ENCODE measurements at regions not wholly inside any gene's neighbourhood (a gene's known extent, or its start where the extent isn't known, plus 50 kb on each side); places are given as distances from the start of the nearest gene placed in this dataset.

- TF ChIP-seq POLR2AphosphoS5 (IDR thresholded peaks at IDR 0.05) (no peak), POLR2A (IDR thresholded peaks at IDR 0.05) (no peak), EP300 (IDR thresholded peaks at IDR 0.05) (no peak), CTCF (IDR thresholded peaks at IDR 0.05) (no peak)
- WGBS, 5 donors, result 85 to 100% (median 89%) methylated on average over 1 of the region's 1 CpG
- H3K27ac ChIP-seq, result no peak overlapping the region
- H3K4me3 ChIP-seq, result no peak overlapping the region
- intact Hi-C loops (cut with DNase I; ENCODE audit: low total_unique reads), result no loop called here
- H3K36me3 ChIP-seq, result no peaks in the 10 kb centered on the region
- no peaks in the 10 kb centered on the region for H3K27me3 ChIP-seq
- H3K9me3 ChIP-seq, result no peaks in the 10 kb centered on the region
- no peaks in the 10 kb centered on the region for H3K4me1 ChIP-seq
- no peak for DNase-seq
Measured at GRCh38 chr6:19968201-19968600, 131.0 kb downstream of the ID4 start.

GRCh38 chr6:19972221-19972620 lies 135.1 kb downstream of the ID4 start:
- WGBS, 5 donors, result 50 to 82% (median 71%) methylated on average over 1 of the region's 1 CpG
- Histone ChIP-seq H3K27me3 (no peaks in the 10 kb centered on the region), H3K9me3 (no peaks in the 10 kb centered on the region), H3K4me1 (peaks cover 0 to 7% (median 0%) of the 10 kb centered on the region in 4 donors), H3K36me3 (no peaks in the 10 kb centered on the region), H3K27ac (no peak overlapping the region), H3K4me3 (no peak overlapping the region)
- TF ChIP-seq EP300 (IDR thresholded peaks at IDR 0.05) (no peak), POLR2AphosphoS5 (IDR thresholded peaks at IDR 0.05) (no peak), CTCF (IDR thresholded peaks at IDR 0.05) (no peak), POLR2A (IDR thresholded peaks at IDR 0.05) (no peak)
- DNase-seq, result no peak
- intact Hi-C loops (cut with DNase I; ENCODE audit: low total_unique reads), result no loop called here

- no peaks in the 10 kb centered on the region for H3K9me3 ChIP-seq
- no peak for TF ChIP-seq EP300 (IDR thresholded peaks at IDR 0.05)
- no peaks in the 10 kb centered on the region for H3K27me3 ChIP-seq
- H3K27ac ChIP-seq, result no peak overlapping the region
- DNase-seq, result peak in 1 of 2 donors; percentile 6
- H3K4me3 ChIP-seq, result no peak overlapping the region
- peaks cover 0 to 7% (median 0%) of the 10 kb centered on the region in 4 donors for H3K4me1 ChIP-seq
- 41 to 63% (median 54%) methylated on average over 12 of the region's 12 CpGs for WGBS, 5 donors
- no peaks in the 10 kb centered on the region for H3K36me3 ChIP-seq
- intact Hi-C loops (cut with DNase I; ENCODE audit: low total_unique reads), result no loop called here
Measured at GRCh38 chr6:19976411-19977129, 139.4 kb downstream of the ID4 start.

GRCh38 chr6:19979059-19979458 lies 141.9 kb downstream of the ID4 start:
- DNase-seq, result no peak
- 81 to 90% (median 86%) methylated on average over 7 of the region's 7 CpGs for WGBS, 5 donors
- H3K27me3 ChIP-seq, result peaks cover 0 to 10% (median 0%) of the 10 kb centered on the region in 3 donors
- no peaks in the 10 kb centered on the region for H3K9me3 ChIP-seq
- H3K4me3 ChIP-seq, result no peak overlapping the region
- peaks cover 0 to 7% (median 0%) of the 10 kb centered on the region in 4 donors for H3K4me1 ChIP-seq
- no peaks in the 10 kb centered on the region for H3K36me3 ChIP-seq
- intact Hi-C loops (cut with DNase I; ENCODE audit: low total_unique reads), result no loop called here
- H3K27ac ChIP-seq, result no peak overlapping the region
- TF ChIP-seq CTCF (IDR thresholded peaks at IDR 0.05) (no peak), EP300 (IDR thresholded peaks at IDR 0.05) (no peak), POLR2AphosphoS5 (IDR thresholded peaks at IDR 0.05) (no peak), POLR2A (IDR thresholded peaks at IDR 0.05) (no peak)

- WGBS, 5 donors, result 46 to 67% (median 59%) methylated on average over 1 of the region's 1 CpG
- Histone ChIP-seq H3K4me3 (no peak overlapping the region), H3K27ac (no peak overlapping the region), H3K27me3 (peaks cover 0 to 12% (median 0%) of the 10 kb centered on the region in 3 donors), H3K36me3 (no peaks in the 10 kb centered on the region), H3K9me3 (no peaks in the 10 kb centered on the region), H3K4me1 (peaks cover 0 to 7% (median 0%) of the 10 kb centered on the region in 4 donors)
- no peak for DNase-seq
- TF ChIP-seq POLR2A (IDR thresholded peaks at IDR 0.05), result no peak
- TF ChIP-seq EP300 (IDR thresholded peaks at IDR 0.05), result no peak
- no peak for TF ChIP-seq POLR2AphosphoS5 (IDR thresholded peaks at IDR 0.05)
- no peak for TF ChIP-seq CTCF (IDR thresholded peaks at IDR 0.05)
- intact Hi-C loops (cut with DNase I; ENCODE audit: low total_unique reads), result no loop called here
Measured at GRCh38 chr6:19979986-19980385, 142.8 kb downstream of the ID4 start.
